HUES64 (cell line): ENCODE measurements at regions not wholly inside any gene's neighbourhood (a gene's known extent, or its start where the extent isn't known, plus 50 kb on each side); places are given as distances from the start of the nearest gene placed in this dataset.

ENCODE experiments used
- H3K27ac ChIP-seq: 2 replicates; pipeline ENCODE4 v1.7.0; 2013; ENCODE audit warnings: low read depth, low read length, inconsistent platforms
- H3K27me3 ChIP-seq: 2 replicates; pipeline ENCODE4 v1.6.1; 2013; ENCODE audit warnings: mild to moderate bottlenecking, low read length; ENCODE audit not compliant: insufficient read depth
- H3K36me3 ChIP-seq: 2 replicates; pipeline ENCODE4 v1.6.1; 2013; ENCODE audit warnings: mild to moderate bottlenecking, low read length; ENCODE audit not compliant: insufficient read depth
- H3K4me1 ChIP-seq: 2 replicates; pipeline ENCODE4 v1.6.1; 2013; ENCODE audit warnings: mild to moderate bottlenecking, low read length, moderate library complexity; ENCODE audit not compliant: insufficient read depth
- H3K4me3 ChIP-seq: 2 replicates; pipeline ENCODE4 v1.5.1; 2013; ENCODE audit warnings: mild to moderate bottlenecking, low read length, moderate library complexity
- H3K9ac ChIP-seq: 2 replicates; pipeline ENCODE4 v1.6.1; 2013; ENCODE audit warnings: mild to moderate bottlenecking, low read depth, low read length
- H3K9me3 ChIP-seq: 2 replicates; pipeline ENCODE4 v1.6.1; 2013; ENCODE audit warnings: low read depth, low read length; ENCODE audit not compliant: insufficient read depth
- WGBS: fragments of 150-250, 120-280 bp; methylation state at CpG from one replicate; pipeline ENCODE4 v1.1.7; 2013; ENCODE audit warnings: missing lambda C conversion rate; 5-methylcytosine and 5-hydroxymethylcytosine counted together

DNA sequence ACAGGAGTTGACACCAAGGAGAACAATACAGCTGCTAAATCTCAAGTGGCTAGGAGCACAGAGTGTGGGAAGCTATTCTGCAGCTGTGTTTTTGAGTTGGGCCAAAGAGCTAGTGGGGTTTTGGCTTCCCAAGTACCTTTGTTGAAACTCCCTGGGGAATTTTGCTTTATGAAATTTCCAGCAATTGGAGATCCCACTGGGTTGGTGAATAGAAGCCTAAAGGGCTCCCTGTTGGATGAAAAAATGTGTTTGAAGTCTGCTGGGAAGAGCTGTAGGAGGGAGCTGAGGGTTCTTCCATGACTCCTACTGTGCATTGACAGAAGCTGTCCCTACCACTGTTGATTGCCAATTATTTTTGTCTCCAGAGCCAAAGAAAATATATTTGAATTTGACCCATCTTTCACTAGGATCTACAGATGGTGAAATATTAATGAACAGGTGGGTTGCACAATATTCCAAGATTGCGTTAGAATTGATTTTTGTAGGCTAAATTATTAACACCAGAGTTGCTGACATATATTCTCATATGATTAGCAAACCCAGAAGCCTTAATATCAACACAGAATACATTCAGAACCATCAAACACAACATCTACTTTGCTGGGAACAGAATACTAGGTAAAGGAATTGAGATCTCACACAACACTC is 95.4 kb upstream of the CYP1B1 start:
- H3K9me3 ChIP-seq: no peaks in the 10 kb centered on the region
- H3K27me3 ChIP-seq: no peaks in the 10 kb centered on the region
- H3K9ac ChIP-seq: no peak overlapping the region
- WGBS: no CpG with 5 or more reads among the region's 1 CpG
- H3K4me1 ChIP-seq: no peaks in the 10 kb centered on the region
- H3K27ac ChIP-seq: no peak overlapping the region
- no peak overlapping the region for H3K4me3 ChIP-seq
- no peaks in the 10 kb centered on the region for H3K36me3 ChIP-seq

DNA sequence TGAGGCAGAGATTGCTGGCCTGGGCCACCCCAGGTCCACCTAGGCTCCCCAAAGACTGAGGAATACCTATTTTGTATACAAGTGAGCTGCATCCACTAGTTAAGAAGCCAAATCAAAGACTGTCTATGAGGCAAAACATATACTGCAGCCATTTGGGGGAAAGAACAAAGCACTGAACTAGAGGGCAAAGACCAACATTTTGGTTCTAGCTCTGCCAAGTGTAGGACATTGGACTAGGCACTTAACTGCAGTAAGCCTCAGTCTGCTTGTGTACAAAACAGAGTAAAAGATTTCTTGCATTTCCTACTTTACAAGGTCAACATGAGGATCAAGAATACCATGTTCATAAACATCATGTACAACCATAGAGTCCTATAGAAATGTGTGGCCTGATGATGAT is 94.8 kb upstream of the CYP1B1 start:
- Histone ChIP-seq H3K4me3 (no peak overlapping the region), H3K27me3 (no peaks in the 10 kb centered on the region), H3K27ac (no peak overlapping the region), H3K9me3 (no peaks in the 10 kb centered on the region), H3K9ac (no peak overlapping the region), H3K36me3 (no peaks in the 10 kb centered on the region), H3K4me1 (no peaks in the 10 kb centered on the region)

DNA sequence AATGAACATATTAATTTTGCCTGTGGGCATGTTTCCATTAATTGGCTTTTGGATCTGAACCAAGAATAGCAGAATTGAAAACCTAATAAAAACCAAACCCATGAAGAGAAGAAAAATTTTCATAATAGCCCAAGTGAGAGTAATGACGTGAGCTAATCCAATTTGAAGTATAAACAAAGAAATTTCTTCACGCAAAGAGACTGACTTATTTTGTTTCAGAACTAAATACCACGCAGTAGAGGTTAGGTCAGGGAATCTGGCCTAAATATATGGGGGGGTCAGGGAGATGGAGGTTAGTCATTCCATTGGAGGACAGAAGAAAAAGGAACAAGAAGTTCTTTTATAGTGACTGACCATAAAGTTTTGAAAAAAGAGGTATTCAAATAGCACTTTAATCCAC is 94.1 kb upstream of the CYP1B1 start:
- Histone ChIP-seq H3K27me3 (no peaks in the 10 kb centered on the region), H3K9me3 (no peaks in the 10 kb centered on the region), H3K4me3 (no peak overlapping the region), H3K36me3 (no peaks in the 10 kb centered on the region), H3K9ac (no peak overlapping the region), H3K4me1 (no peaks in the 10 kb centered on the region), H3K27ac (no peak overlapping the region)
- WGBS: 100% methylated on average over 3 of the region's 3 CpGs

DNA sequence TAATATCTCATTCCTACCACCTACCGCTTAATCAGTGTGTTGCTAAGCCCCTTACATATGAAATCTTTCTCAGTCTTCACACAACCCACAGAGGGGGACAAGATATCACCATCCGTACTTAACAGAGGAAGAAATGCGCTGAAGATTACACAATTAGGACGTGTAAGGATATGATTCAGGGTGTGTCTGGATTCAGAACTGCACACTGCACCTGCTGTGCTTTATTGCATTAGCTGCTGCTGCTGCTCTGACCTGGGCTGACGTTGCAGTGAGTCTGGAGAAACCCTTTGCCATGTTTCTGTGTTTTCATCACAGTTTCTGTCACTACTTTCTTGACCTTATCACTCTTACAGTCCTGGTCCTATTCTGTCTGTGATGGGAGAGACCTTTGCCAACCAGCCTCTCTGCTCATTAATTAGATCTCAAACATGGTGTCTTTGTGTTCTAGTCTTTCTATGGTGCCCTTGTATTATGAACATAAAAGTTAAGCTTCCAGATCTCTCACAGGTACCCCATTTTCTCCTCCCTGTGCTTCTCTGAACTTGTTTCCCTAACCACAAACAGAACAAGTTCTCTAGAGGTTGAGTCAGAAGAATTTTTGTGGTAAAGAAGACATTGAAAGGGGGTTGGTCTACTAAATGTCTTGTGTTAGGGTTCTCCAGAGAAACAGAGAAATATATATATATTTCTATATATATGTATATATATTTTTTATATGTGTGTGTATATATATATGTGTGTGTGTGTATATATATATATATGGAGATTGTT is 92.9 kb upstream of the CYP1B1 start:
- H3K4me1 ChIP-seq: no peaks in the 10 kb centered on the region
- H3K36me3 ChIP-seq: no peaks in the 10 kb centered on the region
- H3K9me3 ChIP-seq: no peaks in the 10 kb centered on the region
- no peak overlapping the region for H3K27ac ChIP-seq
- H3K27me3 ChIP-seq: no peaks in the 10 kb centered on the region
- no peak overlapping the region for H3K4me3 ChIP-seq
- 92% methylated on average over 5 of the region's 5 CpGs for WGBS
- H3K9ac ChIP-seq: no peak overlapping the region

DNA sequence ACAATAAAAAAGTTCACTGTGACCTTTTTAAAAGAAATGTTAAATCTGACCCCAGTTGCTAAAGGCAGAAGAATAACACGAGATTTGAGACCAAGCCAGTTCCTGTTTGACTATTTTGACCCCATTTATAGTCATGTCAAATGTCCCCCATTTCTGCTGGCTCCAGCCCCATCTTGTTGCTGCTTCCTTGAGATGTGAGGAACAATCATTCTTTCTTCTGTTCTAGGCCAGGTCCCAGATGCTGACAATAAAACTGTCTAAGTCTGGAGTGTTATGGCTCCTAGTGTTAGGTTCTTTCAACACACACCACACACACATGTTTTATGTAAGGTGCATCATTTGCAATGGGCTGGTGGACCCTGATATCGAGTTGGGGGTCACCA is 92.0 kb upstream of the CYP1B1 start:
- Histone ChIP-seq H3K36me3 (no peaks in the 10 kb centered on the region), H3K9ac (no peak overlapping the region), H3K4me3 (no peak overlapping the region), H3K27me3 (no peaks in the 10 kb centered on the region), H3K27ac (no peak overlapping the region), H3K9me3 (no peaks in the 10 kb centered on the region), H3K4me1 (no peaks in the 10 kb centered on the region)
- WGBS: 96% methylated on average over 2 of the region's 2 CpGs

DNA sequence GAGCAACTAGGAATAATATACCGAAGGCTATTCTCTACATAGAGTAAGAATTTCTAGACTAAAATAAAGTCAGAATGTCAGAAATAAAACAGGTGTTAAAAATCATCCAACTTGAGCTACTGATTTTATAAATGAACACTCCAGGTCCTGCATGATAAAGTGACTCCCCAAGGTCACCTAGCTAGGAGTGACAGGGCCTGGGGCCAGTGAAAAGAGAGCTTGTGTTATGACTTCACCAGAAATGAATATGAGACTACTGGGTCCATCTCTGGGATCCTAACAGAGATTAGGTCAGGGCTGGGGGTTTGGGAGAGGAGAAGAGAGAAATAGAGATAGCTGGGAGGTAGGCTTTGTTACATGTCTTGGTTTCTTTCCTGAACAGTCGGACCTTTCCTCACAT is 89.7 kb upstream of the CYP1B1 start:
- no peak overlapping the region for H3K27ac ChIP-seq
- H3K27me3 ChIP-seq: no peaks in the 10 kb centered on the region
- WGBS: 92% methylated on average over 2 of the region's 2 CpGs
- no peak overlapping the region for H3K4me3 ChIP-seq
- no peaks in the 10 kb centered on the region for H3K4me1 ChIP-seq
- H3K9me3 ChIP-seq: no peaks in the 10 kb centered on the region
- H3K9ac ChIP-seq: no peak overlapping the region
- H3K36me3 ChIP-seq: no peaks in the 10 kb centered on the region

DNA sequence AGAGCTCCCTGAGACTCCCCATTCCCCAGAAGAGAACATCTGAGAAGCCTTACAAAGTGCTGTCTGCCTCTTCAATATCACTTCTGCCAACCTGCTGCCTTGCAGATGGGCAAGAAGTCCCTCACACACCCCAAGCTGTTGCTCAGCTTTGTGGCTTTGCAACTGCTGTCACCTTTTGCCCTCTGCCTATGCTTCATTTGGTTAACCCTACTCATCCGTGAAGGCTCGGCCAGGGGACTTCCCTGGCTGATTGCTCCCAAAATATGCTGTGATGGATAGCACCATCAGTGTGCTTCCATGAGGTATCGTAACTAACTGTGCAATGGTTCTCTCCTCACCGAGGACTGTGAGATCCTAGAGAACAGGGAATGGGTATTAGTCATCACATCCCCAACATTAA is 88.9 kb upstream of the CYP1B1 start:
- peaks cover 5% of the 10 kb centered on the region for H3K4me1 ChIP-seq
- H3K36me3 ChIP-seq: no peaks in the 10 kb centered on the region
- no peak overlapping the region for H3K27ac ChIP-seq
- no peaks in the 10 kb centered on the region for H3K9me3 ChIP-seq
- H3K4me3 ChIP-seq: no peak overlapping the region
- H3K27me3 ChIP-seq: no peaks in the 10 kb centered on the region
- WGBS: 95% methylated on average over 4 of the region's 4 CpGs
- H3K9ac ChIP-seq: no peak overlapping the region

DNA sequence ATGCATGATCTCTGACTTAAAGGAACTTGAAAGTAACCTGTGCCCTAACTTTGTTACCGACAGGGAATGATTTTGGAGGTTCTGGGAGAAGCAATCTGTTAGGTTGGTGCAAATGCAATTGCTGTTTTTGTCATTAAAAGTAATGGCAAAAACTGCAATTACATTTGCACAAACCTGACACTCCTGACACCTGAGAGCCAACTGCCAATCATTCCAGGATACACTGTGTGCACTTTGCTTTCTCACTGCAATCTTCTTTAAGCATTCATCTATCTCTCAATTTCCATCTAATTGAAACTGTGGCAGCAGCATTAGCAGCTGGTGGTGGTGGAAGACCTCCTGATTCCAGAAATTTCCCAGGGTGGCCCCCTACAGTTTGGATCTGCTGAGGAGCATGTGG is 87.6 kb upstream of the CYP1B1 start:
- no peaks in the 10 kb centered on the region for H3K27me3 ChIP-seq
- peaks cover 5% of the 10 kb centered on the region for H3K4me1 ChIP-seq
- no peak overlapping the region for H3K9ac ChIP-seq
- H3K9me3 ChIP-seq: no peaks in the 10 kb centered on the region
- no peak overlapping the region for H3K4me3 ChIP-seq
- no peaks in the 10 kb centered on the region for H3K36me3 ChIP-seq
- no peak overlapping the region for H3K27ac ChIP-seq
- 88% methylated on average over 1 of the region's 1 CpG for WGBS

DNA sequence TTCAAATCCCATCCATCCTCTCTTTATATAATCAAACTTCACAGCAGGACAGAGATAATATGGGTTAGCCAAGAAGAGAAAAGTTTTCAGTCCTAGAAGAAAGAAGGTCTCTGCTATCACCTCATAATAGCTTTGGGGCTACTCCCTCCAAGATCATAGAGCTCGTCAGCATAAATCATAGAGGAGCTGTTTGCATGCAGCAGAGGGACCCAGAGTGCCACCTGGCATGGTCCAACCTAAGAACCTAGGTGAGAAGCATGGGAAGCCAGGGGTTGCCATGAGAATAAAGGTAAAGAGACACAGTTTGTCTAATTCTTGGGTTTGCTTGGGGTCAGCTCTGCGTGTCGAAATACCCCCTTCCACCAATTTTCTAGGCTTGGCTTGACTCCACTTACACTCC is 87.1 kb upstream of the CYP1B1 start:
- Histone ChIP-seq H3K36me3 (no peaks in the 10 kb centered on the region), H3K9ac (no peak overlapping the region), H3K4me1 (peaks cover 5% of the 10 kb centered on the region), H3K4me3 (no peak overlapping the region), H3K27me3 (no peaks in the 10 kb centered on the region), H3K27ac (no peak overlapping the region), H3K9me3 (no peaks in the 10 kb centered on the region)
- 98% methylated on average over 3 of the region's 3 CpGs for WGBS

DNA sequence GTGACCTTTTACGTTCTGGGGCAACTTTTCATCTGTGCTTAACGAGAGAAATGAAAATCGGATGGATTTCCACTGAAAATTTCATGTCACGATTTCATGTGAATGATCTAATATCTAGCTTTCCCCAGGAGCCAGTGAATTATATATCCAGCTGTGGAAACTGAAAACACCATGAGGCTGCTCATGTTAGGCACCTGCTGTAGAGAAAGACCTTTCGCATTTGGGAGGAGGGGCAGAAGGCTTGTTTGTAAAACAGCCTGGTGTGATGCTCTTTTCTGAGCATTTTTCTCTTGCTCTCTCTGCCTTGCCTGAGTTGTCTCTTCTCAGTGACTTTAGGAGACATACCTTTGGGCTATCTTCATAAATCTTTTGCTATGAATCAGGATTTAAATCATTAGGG is 84.6 kb upstream of the CYP1B1 start:
- Histone ChIP-seq H3K9me3 (no peaks in the 10 kb centered on the region), H3K27me3 (no peaks in the 10 kb centered on the region), H3K36me3 (no peaks in the 10 kb centered on the region), H3K4me1 (peaks cover 5% of the 10 kb centered on the region), H3K9ac (no peak overlapping the region), H3K4me3 (no peak overlapping the region), H3K27ac (no peak overlapping the region)
- WGBS: 85% methylated on average over 5 of the region's 5 CpGs

DNA sequence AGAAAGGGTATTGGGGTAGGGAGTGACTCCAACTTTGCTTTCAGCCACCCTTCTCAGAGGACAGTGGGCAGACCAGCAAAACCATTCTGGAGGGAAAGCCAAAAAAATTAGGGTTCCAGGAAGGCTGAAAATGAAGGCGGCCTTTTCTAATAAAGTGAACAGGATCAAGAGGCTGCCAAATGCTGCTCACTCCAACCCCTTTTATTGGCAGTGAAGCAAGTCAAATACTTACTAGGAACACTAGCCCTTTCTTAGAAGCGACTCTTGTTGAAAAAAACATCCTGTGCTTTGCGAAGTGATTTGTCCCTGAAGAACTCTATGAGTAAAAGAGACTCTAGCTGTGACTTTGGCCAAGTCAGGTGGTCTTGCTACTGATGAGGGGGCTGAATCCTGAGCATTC is 83.6 kb upstream of the CYP1B1 start:
- H3K9me3 ChIP-seq: no peaks in the 10 kb centered on the region
- no peak overlapping the region for H3K9ac ChIP-seq
- H3K4me1 ChIP-seq: peaks cover 5% of the 10 kb centered on the region
- WGBS: 93% methylated on average over 3 of the region's 3 CpGs
- H3K27ac ChIP-seq: no peak overlapping the region
- no peak overlapping the region for H3K4me3 ChIP-seq
- H3K27me3 ChIP-seq: no peaks in the 10 kb centered on the region
- no peaks in the 10 kb centered on the region for H3K36me3 ChIP-seq

DNA sequence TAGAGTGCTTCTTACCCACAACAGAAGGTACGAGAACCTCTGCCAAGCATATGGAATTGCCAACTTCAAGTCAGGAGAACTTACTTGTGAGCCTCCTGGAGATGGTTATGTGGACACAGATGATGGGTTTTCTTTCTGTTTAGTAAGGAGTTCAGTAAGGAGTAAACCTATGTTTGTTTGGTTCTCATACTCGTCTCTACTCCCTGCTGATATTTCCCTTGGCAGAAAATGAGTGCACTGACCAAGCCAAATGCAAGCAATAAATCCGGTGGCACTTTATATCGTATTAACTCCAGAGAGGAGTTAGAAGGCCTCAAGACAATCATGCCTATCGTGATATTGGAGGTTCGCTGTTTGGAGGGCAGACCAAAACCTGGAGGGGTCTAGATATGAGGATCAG is 83.2 kb upstream of the CYP1B1 start:
- no peak overlapping the region for H3K9ac ChIP-seq
- no peaks in the 10 kb centered on the region for H3K27me3 ChIP-seq
- H3K4me3 ChIP-seq: no peak overlapping the region
- 94% methylated on average over 6 of the region's 6 CpGs for WGBS
- no peak overlapping the region for H3K27ac ChIP-seq
- H3K4me1 ChIP-seq: peaks cover 5% of the 10 kb centered on the region
- H3K9me3 ChIP-seq: no peaks in the 10 kb centered on the region
- no peaks in the 10 kb centered on the region for H3K36me3 ChIP-seq
